GM12873 (cell line): ENCODE measurements at regions not wholly inside any gene's neighbourhood (a gene's known extent, or its start where the extent isn't known, plus 50 kb on each side); places are given as distances from the start of the nearest gene placed in this dataset.
A peak's percentile ranks its signal among the peaks of the same experiment; 100 is the strongest.

Source experiments
- TF ChIP-seq, protein P1 (sequence below): IDR thresholded peaks from 2 replicates; pipeline ENCODE4 v1.5.1; 2012; ENCODE audit warnings: low read depth, mild to moderate bottlenecking, moderate library complexity, low read length, control low read depth; ENCODE audit not compliant: insufficient read depth; ENCODE audit errors: missing control alignments

GRCh38 chr3:72189339-72189738 is 404.4 kb upstream of the PROK2 start:
- TF ChIP-seq, protein P1, sequence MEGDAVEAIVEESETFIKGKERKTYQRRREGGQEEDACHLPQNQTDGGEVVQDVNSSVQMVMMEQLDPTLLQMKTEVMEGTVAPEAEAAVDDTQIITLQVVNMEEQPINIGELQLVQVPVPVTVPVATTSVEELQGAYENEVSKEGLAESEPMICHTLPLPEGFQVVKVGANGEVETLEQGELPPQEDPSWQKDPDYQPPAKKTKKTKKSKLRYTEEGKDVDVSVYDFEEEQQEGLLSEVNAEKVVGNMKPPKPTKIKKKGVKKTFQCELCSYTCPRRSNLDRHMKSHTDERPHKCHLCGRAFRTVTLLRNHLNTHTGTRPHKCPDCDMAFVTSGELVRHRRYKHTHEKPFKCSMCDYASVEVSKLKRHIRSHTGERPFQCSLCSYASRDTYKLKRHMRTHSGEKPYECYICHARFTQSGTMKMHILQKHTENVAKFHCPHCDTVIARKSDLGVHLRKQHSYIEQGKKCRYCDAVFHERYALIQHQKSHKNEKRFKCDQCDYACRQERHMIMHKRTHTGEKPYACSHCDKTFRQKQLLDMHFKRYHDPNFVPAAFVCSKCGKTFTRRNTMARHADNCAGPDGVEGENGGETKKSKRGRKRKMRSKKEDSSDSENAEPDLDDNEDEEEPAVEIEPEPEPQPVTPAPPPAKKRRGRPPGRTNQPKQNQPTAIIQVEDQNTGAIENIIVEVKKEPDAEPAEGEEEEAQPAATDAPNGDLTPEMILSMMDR: no peak

DNA sequence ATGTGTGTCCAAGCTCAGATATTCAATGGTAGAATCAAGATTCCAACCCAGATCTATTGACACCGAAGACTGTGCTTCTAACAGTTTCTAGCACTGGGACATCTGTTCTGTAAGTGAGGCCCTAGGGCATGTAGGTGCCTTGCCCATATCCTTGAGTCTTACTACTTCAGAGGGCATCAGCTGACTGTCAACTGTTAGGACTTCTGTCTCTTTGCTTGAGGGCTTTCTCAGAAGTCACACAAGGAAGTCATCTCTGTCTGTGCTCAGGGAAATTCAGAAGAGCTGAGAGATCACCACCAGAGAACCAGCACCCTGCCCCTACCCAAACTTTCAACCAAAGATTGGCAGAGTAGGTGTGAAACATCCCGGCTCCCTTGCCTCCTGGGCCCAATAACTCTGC is 403.6 kb upstream of the PROK2 start:
- TF ChIP-seq, protein P1: no peak

- TF ChIP-seq, protein P1: peak; percentile 36
Observed at GRCh38 chr3:72187131-72187530, 402.2 kb upstream of the PROK2 start.

DNA sequence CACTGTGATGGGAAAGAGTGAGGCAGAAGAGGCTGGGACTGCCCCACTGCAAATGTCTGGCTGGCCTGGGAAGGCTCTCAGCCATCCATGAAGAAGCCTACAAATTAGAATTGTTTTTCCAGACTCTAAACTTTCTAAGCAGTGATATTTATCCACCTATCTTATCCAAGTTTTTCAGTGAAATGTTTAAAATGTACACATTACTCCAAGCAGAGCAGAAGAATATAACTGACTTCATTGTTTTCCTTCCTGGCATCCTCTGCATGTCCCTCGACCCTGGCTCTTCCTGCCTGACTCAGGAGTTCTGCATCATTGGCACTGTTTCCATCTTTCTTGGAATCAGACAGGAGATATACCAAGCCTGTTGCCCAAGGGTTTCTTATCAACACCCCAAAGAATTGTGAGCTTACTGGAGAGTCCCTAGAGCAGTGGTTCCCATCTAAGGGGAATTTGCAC is 401.5 kb upstream of the PROK2 start:
- TF ChIP-seq, protein P1: no peak

DNA sequence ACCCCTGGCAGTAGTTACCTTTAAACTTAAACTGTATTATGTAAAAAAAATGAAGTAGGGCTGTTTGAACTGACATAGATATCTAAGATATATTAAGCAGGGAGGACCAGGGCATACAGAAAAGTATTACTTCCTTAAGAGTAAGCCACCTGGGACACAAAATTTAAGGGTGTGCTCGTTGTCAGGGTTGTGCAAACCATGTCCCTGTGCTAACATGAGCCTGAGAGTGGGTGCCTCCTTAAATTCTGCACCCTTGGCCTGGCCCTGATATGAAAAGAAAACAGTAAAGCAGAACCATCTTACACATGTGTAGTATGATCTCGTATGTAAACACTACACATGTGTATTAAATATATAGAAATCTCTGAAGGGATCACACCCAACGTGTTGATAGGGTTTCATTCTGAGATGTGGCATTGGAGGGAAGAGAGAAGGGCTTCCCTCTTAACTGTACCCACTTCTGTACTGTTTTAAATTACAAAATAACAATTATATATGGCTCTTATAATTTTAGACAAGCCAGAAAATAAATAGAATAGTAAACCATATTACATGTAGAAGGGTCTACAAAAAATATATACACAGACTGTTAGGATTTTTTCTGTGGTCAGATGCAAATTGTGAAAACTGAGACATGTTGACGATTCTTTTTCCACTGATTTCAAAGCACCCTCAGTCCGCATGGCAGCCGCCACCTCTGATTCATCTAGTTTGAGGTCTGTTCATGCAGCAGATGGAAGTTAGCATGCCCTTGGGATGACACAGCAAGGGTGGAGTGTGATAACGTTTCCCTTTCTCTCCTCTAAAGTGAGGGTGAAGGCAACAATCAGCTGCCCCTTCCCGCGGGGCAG is 400.8 kb upstream of the PROK2 start:
- TF ChIP-seq, protein P1: no peak

DNA sequence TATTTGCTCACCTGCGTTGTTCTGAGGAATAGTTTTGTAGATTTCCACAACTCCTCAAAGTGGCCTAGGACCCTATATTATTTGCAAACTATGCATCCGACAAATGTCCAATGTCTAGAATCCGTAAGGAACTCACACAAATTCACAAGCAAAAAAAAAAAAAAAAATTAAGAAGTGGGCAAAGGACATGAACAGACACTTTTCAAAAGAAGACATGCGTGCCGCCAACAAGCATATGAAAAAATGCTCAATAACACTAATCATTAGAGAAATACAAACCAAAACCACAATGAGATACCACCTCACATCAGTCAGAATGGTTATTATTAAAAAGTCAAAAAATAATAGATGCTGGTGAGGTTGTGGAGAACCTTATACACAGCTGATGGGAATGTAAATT is 398.5 kb upstream of the PROK2 start:
- TF ChIP-seq, protein P1: no peak

DNA sequence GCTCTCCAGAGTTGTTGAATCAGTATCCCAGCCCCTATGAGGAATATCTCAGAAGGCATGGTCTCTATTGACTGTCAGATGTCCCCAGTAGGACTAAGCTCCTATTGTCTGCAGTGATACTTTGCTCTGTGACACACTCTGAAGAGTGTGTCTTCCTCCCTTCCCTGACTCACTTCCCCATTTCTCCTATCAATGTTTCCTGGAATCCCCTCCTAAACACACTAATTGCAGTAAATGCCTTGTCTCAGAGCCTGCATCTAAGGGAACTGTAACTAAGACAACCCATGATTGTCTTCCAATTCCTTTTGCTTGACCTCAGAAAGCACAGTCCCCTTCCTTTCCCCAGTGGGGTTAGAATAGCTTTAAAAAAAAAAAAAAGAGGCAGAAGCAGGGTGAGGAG is 397.3 kb upstream of the PROK2 start:
- TF ChIP-seq, protein P1: no peak
